ENCODE measurements at regions not wholly inside any gene's neighbourhood (a gene's known extent, or its start where the extent isn't known, plus 50 kb on each side); places are given as distances from the start of the nearest gene placed in this dataset.

DNA sequence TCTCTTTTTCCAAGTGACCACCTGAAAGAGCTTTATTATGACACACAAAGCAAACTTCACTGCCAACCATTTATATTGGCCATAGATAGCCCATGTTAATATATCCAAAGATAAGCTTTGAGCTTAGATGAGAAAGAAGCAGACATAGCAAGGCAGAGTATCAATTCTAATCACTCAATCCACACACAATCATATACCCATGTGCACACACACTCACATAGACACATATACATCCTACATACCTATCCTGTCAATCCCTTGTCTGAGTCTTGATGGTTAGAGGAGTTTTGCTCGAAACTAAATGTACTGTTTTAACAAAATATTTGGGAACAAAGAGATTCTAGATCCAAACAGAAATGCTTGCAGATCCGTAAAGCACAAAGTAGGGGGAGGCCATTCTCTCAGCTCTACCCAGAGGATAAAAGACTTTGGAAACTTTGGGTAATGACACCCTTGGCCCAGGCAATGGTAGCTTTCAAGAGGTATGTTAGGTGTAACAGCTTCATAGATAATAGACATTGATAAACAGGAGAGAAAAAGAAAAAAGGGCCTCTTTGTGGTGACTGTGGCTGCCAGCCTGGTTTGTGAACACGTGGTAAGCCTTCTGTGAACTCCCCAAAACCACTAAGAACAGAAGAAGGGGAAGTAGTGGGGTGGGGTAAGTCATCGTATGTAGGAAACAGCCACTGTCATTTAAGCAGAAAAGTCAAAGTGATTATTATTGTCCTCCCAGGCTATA, 121.6 kb downstream of the TLR4 start:
- Histone ChIP-seq H3K36me3 (no peaks in the 10 kb centered on the region), H3K27ac (no peak overlapping the region), H3K4me3 (no peak overlapping the region), H3K27me3 (no peaks in the 10 kb centered on the region), H3K9me3 (no peaks in the 10 kb centered on the region), H3K4me1 (no peaks in the 10 kb centered on the region)
- intact Hi-C loops (cut with DNase I; ENCODE audit: low total_unique reads) = no loop called here
- no peak for TF ChIP-seq POLR2A (IDR thresholded peaks at IDR 0.05)
- TF ChIP-seq, protein P1, sequence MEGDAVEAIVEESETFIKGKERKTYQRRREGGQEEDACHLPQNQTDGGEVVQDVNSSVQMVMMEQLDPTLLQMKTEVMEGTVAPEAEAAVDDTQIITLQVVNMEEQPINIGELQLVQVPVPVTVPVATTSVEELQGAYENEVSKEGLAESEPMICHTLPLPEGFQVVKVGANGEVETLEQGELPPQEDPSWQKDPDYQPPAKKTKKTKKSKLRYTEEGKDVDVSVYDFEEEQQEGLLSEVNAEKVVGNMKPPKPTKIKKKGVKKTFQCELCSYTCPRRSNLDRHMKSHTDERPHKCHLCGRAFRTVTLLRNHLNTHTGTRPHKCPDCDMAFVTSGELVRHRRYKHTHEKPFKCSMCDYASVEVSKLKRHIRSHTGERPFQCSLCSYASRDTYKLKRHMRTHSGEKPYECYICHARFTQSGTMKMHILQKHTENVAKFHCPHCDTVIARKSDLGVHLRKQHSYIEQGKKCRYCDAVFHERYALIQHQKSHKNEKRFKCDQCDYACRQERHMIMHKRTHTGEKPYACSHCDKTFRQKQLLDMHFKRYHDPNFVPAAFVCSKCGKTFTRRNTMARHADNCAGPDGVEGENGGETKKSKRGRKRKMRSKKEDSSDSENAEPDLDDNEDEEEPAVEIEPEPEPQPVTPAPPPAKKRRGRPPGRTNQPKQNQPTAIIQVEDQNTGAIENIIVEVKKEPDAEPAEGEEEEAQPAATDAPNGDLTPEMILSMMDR (IDR thresholded peaks at IDR 0.05) = no peak
- no peak for DNase-seq

DNA sequence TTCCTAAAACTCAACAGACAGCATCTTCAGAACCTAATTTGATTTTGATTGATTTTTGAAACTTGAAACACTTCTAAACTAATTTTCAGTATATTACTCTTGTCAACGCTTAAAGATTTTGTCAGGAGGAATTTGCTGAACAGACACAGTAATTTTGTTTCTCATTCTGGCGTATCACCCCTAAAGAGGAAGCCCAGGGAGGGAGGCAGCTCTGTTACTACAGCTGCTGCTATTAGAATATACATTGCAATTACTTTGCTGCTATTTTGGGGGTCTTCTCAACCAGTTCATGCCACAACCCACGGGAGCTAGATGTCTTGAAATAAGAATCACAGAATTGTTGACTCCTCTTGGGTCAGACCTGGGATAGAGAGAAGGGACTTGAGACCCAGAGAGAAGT, 122.6 kb downstream of the TLR4 start:
- H3K27ac ChIP-seq = no peak overlapping the region
- no peaks in the 10 kb centered on the region for H3K27me3 ChIP-seq
- intact Hi-C loops (cut with DNase I; ENCODE audit: low total_unique reads) = no loop called here
- no peaks in the 10 kb centered on the region for H3K4me1 ChIP-seq
- H3K9me3 ChIP-seq = no peaks in the 10 kb centered on the region
- no peak overlapping the region for H3K4me3 ChIP-seq
- TF ChIP-seq, protein P1 (IDR thresholded peaks at IDR 0.05) = no peak
- no peak for TF ChIP-seq POLR2A (IDR thresholded peaks at IDR 0.05)
- H3K36me3 ChIP-seq = no peaks in the 10 kb centered on the region
- no peak for DNase-seq

DNA sequence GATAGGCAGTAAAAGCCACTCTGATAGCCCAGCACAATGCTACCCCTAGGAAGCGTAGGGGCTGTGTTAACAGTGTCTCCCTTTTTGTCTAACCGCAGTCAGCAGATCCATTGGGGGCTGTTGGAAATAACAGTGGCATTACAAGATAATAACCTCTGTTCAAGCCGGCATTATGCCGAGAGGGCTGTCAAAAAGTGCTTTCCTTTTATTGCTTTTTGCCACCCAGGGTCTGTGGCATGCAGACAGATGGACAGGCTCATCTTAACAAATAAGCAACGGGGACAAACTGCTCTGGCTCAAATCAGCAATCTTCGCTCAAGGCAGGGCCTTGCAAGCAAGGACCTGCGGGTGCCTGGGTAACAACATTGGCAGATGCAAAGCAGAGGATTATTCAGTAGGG, 123.3 kb downstream of the TLR4 start:
- no peak for DNase-seq
- Histone ChIP-seq H3K9me3 (no peaks in the 10 kb centered on the region), H3K4me3 (no peak overlapping the region), H3K27ac (no peak overlapping the region), H3K36me3 (no peaks in the 10 kb centered on the region), H3K27me3 (no peaks in the 10 kb centered on the region), H3K4me1 (no peaks in the 10 kb centered on the region)
- TF ChIP-seq, protein P1 (IDR thresholded peaks at IDR 0.05) = no peak
- TF ChIP-seq POLR2A (IDR thresholded peaks at IDR 0.05) = no peak
- intact Hi-C loops (cut with DNase I; ENCODE audit: low total_unique reads) = no loop called here

DNA sequence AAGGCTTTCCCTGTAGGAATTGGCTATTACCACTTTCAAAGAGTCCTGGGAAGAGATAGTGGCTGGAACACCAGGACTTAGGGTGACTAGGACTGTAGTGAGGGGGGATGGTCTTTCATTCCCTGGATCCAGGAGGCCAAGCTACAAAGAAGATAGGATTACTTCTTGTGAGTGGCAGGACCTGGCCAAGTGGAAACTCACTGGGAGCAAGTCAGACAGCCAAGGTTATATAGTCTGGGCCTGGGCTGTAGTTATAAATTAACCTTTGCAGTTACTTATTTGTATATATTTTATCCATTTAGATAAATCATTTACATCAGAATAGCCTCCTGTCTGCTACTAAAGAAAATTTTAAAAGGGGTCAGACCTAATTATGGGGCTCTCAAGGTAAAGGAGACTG, 124.3 kb downstream of the TLR4 start:
- Histone ChIP-seq H3K27me3 (no peaks in the 10 kb centered on the region), H3K36me3 (no peaks in the 10 kb centered on the region), H3K27ac (no peak overlapping the region), H3K4me1 (no peaks in the 10 kb centered on the region), H3K4me3 (no peak overlapping the region), H3K9me3 (no peaks in the 10 kb centered on the region)
- TF ChIP-seq, protein P1 (IDR thresholded peaks at IDR 0.05) = no peak
- TF ChIP-seq POLR2A (IDR thresholded peaks at IDR 0.05) = no peak
- intact Hi-C loops (cut with DNase I; ENCODE audit: low total_unique reads) = no loop called here
- DNase-seq = no peak

DNA sequence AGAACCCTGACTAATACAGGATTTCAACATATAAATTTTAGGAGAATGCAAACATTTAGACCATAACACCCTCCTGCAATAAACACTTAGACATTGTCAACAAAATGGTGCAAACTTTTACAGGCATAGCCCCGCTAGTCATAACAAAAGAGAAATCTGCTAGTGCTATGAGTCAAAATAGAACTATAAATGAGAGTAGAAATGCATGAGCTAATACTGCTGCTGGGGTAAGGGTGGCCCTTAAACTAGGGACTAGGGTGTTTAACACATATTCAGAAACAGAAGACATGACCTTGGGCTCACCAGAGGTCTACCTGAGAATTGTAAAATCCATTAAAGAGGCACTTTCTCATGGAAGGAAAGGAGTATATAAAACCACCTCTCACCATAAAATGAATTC, 131.6 kb downstream of the TLR4 start:
- H3K27ac ChIP-seq = no peak overlapping the region
- intact Hi-C loops (cut with DNase I; ENCODE audit: low total_unique reads) = no loop called here
- TF ChIP-seq POLR2A (IDR thresholded peaks at IDR 0.05) = no peak
- TF ChIP-seq, protein P1 (IDR thresholded peaks at IDR 0.05) = no peak
- H3K4me3 ChIP-seq = no peak overlapping the region
- no peak for DNase-seq
- no peaks in the 10 kb centered on the region for H3K9me3 ChIP-seq
- no peaks in the 10 kb centered on the region for H3K36me3 ChIP-seq
- no peaks in the 10 kb centered on the region for H3K27me3 ChIP-seq
- H3K4me1 ChIP-seq = no peaks in the 10 kb centered on the region
